ENCODE measurements at regions not wholly inside any gene's neighbourhood (a gene's known extent, or its start where the extent isn't known, plus 50 kb on each side); places are given as distances from the start of the nearest gene placed in this dataset.

DNA sequence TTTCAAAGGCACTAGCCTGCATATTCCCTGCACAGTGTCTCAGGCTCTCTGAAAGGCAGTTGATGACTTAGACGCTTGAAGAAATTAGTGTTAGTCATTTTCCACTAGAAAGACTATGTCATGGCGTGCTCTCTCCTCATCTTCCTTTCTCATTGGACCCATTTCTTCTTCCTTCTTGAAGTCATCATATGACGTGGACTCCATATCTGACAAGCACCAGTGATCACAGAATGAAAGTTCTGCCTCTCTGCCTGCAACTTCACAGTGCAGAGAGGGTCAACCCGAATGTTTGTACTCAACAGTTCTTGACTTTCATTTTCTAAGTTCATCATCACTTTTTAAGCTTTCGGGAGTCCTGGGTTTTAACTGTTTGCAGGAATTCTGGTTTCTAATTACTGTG is 63.7 kb upstream of the CYRIA start:
- TF ChIP-seq POLR2A (IDR thresholded peaks at IDR 0.05; ENCODE audit: extremely low read depth, insufficient read length) (no peak), MYC (IDR thresholded peaks at IDR 0.05; ENCODE audit: low read depth, low read length) (no peak)
